OCI-LY7 (cell line): ENCODE measurements at regions not wholly inside any gene's neighbourhood (a gene's known extent, or its start where the extent isn't known, plus 50 kb on each side); places are given as distances from the start of the nearest gene placed in this dataset.

Experiments used
- CTCF ChIP-seq: fragments of 200-600 bp; sonication (generic); conservative IDR thresholded peaks from 2 replicates; pipeline ENCODE4 v1.5.1; 2014; ENCODE audit warnings: mild to moderate bottlenecking, antibody characterized with exemption, low read length, moderate library complexity, mixed read lengths
- EZH2phosphoT487 ChIP-seq: fragments of 200-600 bp; sonication (generic); IDR thresholded peaks from 2 replicates; pipeline ENCODE4 v1.6.1; 2018; ENCODE audit warnings: low read depth, borderline replicate concordance, mild to moderate bottlenecking, mixed run types, antibody characterized with exemption, low read length, moderate library complexity, mixed read lengths

GRCh38 chr12:45509621-45510020 is 219.9 kb upstream of the ARID2 start:
- TF ChIP-seq EZH2phosphoT487 (no peak), CTCF (no peak)
